SK-N-MC (cell line): ENCODE measurements at regions not wholly inside any gene's neighbourhood (a gene's known extent, or its start where the extent isn't known, plus 50 kb on each side); places are given as distances from the start of the nearest gene placed in this dataset.

Experiments
- EZH2 ChIP-seq: fragments of 200-600 bp; sonication (generic); IDR thresholded peaks from one replicate; pipeline ENCODE4 v1.6.1; 2017; ENCODE audit warnings: antibody characterized with exemption
- FOXP2 ChIP-seq: optimal IDR thresholded peaks from 2 replicates; pipeline ENCODE3; 2011; ENCODE audit warnings: mild to moderate bottlenecking, moderate library complexity; ENCODE audit not compliant: insufficient read depth; ENCODE audit errors: extremely low read length, control extremely low read depth
- POLR2AphosphoS5 ChIP-seq: IDR thresholded peaks from 2 replicates; pipeline ENCODE4 v1.6.1; 2012; ENCODE audit warnings: mild to moderate bottlenecking, low read depth, low read length, borderline replicate concordance

DNA sequence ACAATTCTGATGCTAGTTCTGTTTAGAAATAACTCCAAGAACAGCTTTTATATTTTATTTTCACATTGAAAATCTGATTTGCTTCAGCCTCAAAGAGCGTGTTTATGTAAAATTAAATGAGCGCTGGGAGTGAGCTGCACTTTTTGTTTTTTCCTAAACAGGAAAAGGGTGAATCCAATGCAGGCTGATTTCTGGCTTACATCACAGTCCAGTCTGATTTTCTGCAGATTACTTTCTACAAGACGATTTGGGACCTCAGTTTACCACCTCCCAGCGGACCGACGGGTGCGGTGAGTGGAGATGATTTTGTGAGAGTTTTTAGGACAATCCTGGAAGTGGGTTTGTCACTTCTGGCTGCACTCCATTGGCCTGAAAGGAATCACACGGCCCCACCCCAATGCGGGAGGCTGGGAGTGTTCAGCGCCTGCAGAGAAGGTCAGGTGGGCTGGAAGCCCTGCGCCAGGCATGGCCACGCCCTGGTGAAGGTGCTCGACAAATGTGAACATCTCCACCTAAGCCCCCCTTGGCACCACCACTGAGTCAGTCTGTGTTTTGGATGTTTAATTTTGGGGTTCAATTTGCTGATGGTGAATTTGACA, 90.1 kb downstream of the ANKRD10 start:
- TF ChIP-seq EZH2 (no peak), POLR2AphosphoS5 (no peak), FOXP2 (no peak)
